ENCODE measurements at regions not wholly inside any gene's neighbourhood (a gene's known extent, or its start where the extent isn't known, plus 50 kb on each side); places are given as distances from the start of the nearest gene placed in this dataset.

DNA sequence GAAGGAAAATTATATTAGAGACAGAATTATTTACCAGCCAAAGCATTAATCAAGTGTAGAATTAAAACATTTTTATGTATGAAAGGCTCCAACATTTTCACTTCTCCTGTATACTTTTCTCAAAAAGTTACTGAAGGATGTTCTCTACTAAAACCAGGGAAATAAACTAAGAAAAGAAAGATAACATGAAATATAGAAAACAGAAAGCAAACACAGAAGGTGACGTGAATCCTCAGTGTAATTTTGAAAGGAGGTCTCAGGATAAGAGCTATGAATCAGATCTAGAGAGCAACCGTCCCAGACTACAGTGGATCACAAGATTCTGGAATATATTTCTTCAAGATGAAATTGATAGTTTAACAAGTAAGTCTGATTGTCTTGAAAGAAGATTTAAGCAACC, 144.5 kb downstream of the CYSLTR2 start:
- H3K36me3 ChIP-seq (ENCODE audit: control insufficient read depth in 4 of 4, insufficient read depth in 4 of 4, low read length in 4 of 4): no peaks in the 10 kb centered on the region
- WGBS, 2 donors: 91 to 97% methylated on average over 2 of the region's 2 CpGs
- TF ChIP-seq, protein P1, sequence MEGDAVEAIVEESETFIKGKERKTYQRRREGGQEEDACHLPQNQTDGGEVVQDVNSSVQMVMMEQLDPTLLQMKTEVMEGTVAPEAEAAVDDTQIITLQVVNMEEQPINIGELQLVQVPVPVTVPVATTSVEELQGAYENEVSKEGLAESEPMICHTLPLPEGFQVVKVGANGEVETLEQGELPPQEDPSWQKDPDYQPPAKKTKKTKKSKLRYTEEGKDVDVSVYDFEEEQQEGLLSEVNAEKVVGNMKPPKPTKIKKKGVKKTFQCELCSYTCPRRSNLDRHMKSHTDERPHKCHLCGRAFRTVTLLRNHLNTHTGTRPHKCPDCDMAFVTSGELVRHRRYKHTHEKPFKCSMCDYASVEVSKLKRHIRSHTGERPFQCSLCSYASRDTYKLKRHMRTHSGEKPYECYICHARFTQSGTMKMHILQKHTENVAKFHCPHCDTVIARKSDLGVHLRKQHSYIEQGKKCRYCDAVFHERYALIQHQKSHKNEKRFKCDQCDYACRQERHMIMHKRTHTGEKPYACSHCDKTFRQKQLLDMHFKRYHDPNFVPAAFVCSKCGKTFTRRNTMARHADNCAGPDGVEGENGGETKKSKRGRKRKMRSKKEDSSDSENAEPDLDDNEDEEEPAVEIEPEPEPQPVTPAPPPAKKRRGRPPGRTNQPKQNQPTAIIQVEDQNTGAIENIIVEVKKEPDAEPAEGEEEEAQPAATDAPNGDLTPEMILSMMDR (IDR thresholded peaks at IDR 0.05; ENCODE audit: control extremely low read depth, extremely low read depth): no peak
- H3K4me3 ChIP-seq: no peak overlapping the region
- H3K27ac ChIP-seq (ENCODE audit: low read depth in 1 of 2, low read length in 1 of 2): no peak overlapping the region
- ATAC-seq (ENCODE audit: insufficient read depth, low FRiP score): no peak
- no peak overlapping the region for H3K9ac ChIP-seq (ENCODE audit: insufficient read depth in 1 of 2, low read length in 2 of 2)
- no peak for DNase-seq
- H3K9me3 ChIP-seq (ENCODE audit: control insufficient read depth in 4 of 4, insufficient read depth in 3 of 4, low read length in 3 of 4): no peaks in the 10 kb centered on the region
- no peaks in the 10 kb centered on the region for H3K27me3 ChIP-seq (ENCODE audit: control insufficient read depth in 3 of 3, insufficient read depth in 3 of 3, low read length in 2 of 3)
- H3K4me1 ChIP-seq (ENCODE audit: control insufficient read depth in 5 of 5, insufficient read depth in 5 of 5, low read length in 5 of 5): no peaks in the 10 kb centered on the region

DNA sequence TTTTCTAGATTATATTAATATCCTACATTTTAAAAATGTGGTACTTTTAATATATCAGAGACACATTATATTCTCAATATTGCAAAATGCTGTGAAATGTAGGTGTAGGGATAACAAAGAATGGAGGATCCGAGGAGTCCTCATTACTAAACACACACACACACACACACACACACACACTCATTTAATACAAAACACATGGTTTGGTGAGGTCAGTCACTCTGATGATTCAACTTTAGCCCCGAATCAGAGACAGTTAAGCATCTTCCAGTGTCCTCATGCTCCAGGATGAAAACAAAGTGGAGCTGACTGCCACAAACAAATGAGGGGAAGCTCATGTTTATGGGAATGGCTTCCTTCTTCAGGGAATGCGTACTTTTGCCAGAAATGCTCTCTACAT, 147.5 kb downstream of the CYSLTR2 start:
- Histone ChIP-seq H3K9ac (ENCODE audit: insufficient read depth in 1 of 2, low read length in 2 of 2) (no peak overlapping the region), H3K27ac (ENCODE audit: low read depth in 1 of 2, low read length in 1 of 2) (no peak overlapping the region), H3K9me3 (ENCODE audit: control insufficient read depth in 4 of 4, insufficient read depth in 3 of 4, low read length in 3 of 4) (peaks cover 0 to 4% (median 0%) of the 10 kb centered on the region in 4 donors), H3K36me3 (ENCODE audit: control insufficient read depth in 4 of 4, insufficient read depth in 4 of 4, low read length in 4 of 4) (no peaks in the 10 kb centered on the region), H3K27me3 (ENCODE audit: control insufficient read depth in 3 of 3, insufficient read depth in 3 of 3, low read length in 2 of 3) (no peaks in the 10 kb centered on the region), H3K4me1 (ENCODE audit: control insufficient read depth in 5 of 5, insufficient read depth in 5 of 5, low read length in 5 of 5) (no peaks in the 10 kb centered on the region), H3K4me3 (no peak overlapping the region)
- TF ChIP-seq, protein P1 (IDR thresholded peaks at IDR 0.05; ENCODE audit: control extremely low read depth, extremely low read depth): no peak
- ATAC-seq (ENCODE audit: insufficient read depth, low FRiP score) (no peak), DNase-seq (no peak)
- 57 to 84% methylated on average over 3 of the region's 3 CpGs for WGBS, 2 donors

DNA sequence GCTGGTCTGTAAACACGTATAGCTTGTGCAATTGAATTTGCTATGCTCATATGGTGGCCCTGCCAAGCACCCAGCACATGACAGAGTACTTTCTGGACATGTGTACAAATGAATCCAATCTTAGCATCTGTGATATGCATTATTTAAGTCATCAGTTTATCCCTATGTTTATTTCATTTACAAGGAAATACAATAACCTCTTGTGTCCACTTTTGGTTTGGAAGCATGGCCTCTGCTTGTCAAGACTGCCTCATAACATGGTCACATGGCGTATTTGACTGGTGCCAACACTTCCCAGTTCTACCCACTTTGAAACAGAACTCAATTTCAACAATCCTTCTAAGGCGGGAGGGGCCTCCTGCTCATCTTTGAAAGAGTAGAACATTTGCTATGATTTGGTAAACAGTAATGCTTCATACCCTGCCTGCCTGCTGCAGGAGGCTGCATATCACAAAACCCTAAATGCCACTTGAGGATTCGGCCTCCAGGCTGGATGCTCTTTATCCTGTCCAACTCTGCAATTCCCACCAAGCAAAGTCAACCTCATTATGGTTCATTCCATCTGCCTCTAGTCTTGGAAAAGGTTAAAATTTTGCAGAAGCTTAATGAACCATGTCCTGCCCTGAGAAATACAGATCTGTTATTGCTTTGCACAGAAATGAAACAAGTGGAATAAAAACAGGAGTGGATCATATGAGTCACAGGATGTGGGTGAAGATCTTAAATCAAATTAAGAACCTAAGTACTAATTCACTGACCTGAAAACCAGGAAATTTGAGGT, 151.3 kb downstream of the CYSLTR2 start:
- H3K9ac ChIP-seq (ENCODE audit: insufficient read depth in 1 of 2, low read length in 2 of 2): no peak overlapping the region
- DNase-seq (peak in 2 of 3 donors; percentile 15 to 57), ATAC-seq (ENCODE audit: insufficient read depth, low FRiP score) (no peak)
- no peaks in the 10 kb centered on the region for H3K36me3 ChIP-seq (ENCODE audit: control insufficient read depth in 4 of 4, insufficient read depth in 4 of 4, low read length in 4 of 4)
- H3K27ac ChIP-seq (ENCODE audit: low read depth in 1 of 2, low read length in 1 of 2): no peak overlapping the region
- WGBS, 2 donors: 85 to 92% methylated on average over 4 of the region's 4 CpGs
- TF ChIP-seq, protein P1 (IDR thresholded peaks at IDR 0.05; ENCODE audit: control extremely low read depth, extremely low read depth): no peak
- H3K4me3 ChIP-seq: no peak overlapping the region
- no peaks in the 10 kb centered on the region for H3K27me3 ChIP-seq (ENCODE audit: control insufficient read depth in 3 of 3, insufficient read depth in 3 of 3, low read length in 2 of 3)
- peaks cover 0 to 4% (median 4%) of the 10 kb centered on the region in 5 donors for H3K4me1 ChIP-seq (ENCODE audit: control insufficient read depth in 5 of 5, insufficient read depth in 5 of 5, low read length in 5 of 5)
- peaks cover 0 to 4% (median 1%) of the 10 kb centered on the region in 4 donors for H3K9me3 ChIP-seq (ENCODE audit: control insufficient read depth in 4 of 4, insufficient read depth in 3 of 4, low read length in 3 of 4)

Data from lung (tissue), 11 donors.